Keratinocyte (primary cell): ENCODE measurements at regions not wholly inside any gene's neighbourhood (a gene's known extent, or its start where the extent isn't known, plus 50 kb on each side); places are given as distances from the start of the nearest gene placed in this dataset.

ENCODE experiments used
- DNase-seq: peaks from one replicate; pipeline ENCODE4 v3.0.0-alpha.2; 2011; ENCODE audit warnings: low read depth, missing footprints, low spot score
- FAIRE-seq: peaks from 2 replicates; lab custom pipeline; 2011; peaks lifted over from hg19 to GRCh38; lab: Jason Lieb, UNC
- H2AFZ ChIP-seq: 2 replicates; pipeline ENCODE4 v1.6.0; 2012; ENCODE audit warnings: low read length, control low read depth, inconsistent platforms; ENCODE audit not compliant: control insufficient read depth
- H3K27ac ChIP-seq: 2 replicates; pipeline ENCODE4 v1.5.1; 2011; ENCODE audit warnings: low read length; ENCODE audit not compliant: control insufficient read depth, insufficient read depth
- H3K27me3 ChIP-seq: 3 replicates; pipeline ENCODE4 v1.6.0; 2011; ENCODE audit warnings: low read length; ENCODE audit not compliant: control insufficient read depth, insufficient read depth; ENCODE audit errors: extremely low read depth
- H3K36me3 ChIP-seq, 2 experiments: 2 replicates in 1 of 2; 3 replicates in 1 of 2; pipeline ENCODE4 v1.5.1; 2011; ENCODE audit warnings: low read length in 2 of 2, mild to moderate bottlenecking in 1 of 2; ENCODE audit not compliant: control insufficient read depth in 2 of 2, insufficient read depth in 2 of 2; ENCODE audit errors: extremely low read depth in 1 of 2
- H3K4me1 ChIP-seq: 3 replicates; pipeline ENCODE4 v1.5.1; 2011; ENCODE audit warnings: low read length; ENCODE audit not compliant: control insufficient read depth, insufficient read depth; ENCODE audit errors: extremely low read depth
- H3K4me2 ChIP-seq: 3 replicates; pipeline ENCODE4 v1.6.0; 2011; ENCODE audit warnings: low read depth, low read length; ENCODE audit not compliant: control insufficient read depth, insufficient read depth; ENCODE audit errors: extremely low read depth
- H3K4me3 ChIP-seq, 3 experiments: fragments of 200-600 bp in 1 of 3; sonication (generic) in 1 of 3; 2 replicates in 2 of 3; 3 replicates in 1 of 3; pipeline ENCODE4 v1.5.1; 2011 to 2016; ENCODE audit warnings: low read length in 3 of 3, mild to moderate bottlenecking in 3 of 3, control low read depth in 2 of 3, inconsistent platforms in 1 of 3, low read depth in 1 of 3, mixed read lengths in 1 of 3, mixed run types in 1 of 3, moderate library complexity in 1 of 3; ENCODE audit not compliant: control insufficient read depth in 2 of 3, insufficient read depth in 2 of 3; ENCODE audit errors: extremely low read depth in 1 of 3
- H3K79me2 ChIP-seq: 2 replicates; pipeline ENCODE4 v1.6.0; 2012; ENCODE audit warnings: low read length; ENCODE audit not compliant: control insufficient read depth, insufficient read depth
- H3K9ac ChIP-seq: 3 replicates; pipeline ENCODE4 v1.6.0; 2011; ENCODE audit warnings: low read length; ENCODE audit not compliant: control insufficient read depth, insufficient read depth; ENCODE audit errors: extremely low read depth
- H3K9me1 ChIP-seq: 3 replicates; pipeline ENCODE4 v1.6.0; 2011; ENCODE audit warnings: low read length; ENCODE audit not compliant: control insufficient read depth, insufficient read depth; ENCODE audit errors: extremely low read depth
- H3K9me3 ChIP-seq: 2 replicates; pipeline ENCODE4 v1.5.1; 2012; ENCODE audit warnings: low read depth, low read length; ENCODE audit not compliant: control insufficient read depth
- H4K20me1 ChIP-seq: 3 replicates; pipeline ENCODE4 v1.6.0; 2011; ENCODE audit warnings: low read length; ENCODE audit not compliant: control insufficient read depth, insufficient read depth; ENCODE audit errors: extremely low read depth
- CTCF ChIP-seq, 3 experiments: IDR thresholded peaks in 1 of 3; conservative IDR thresholded peaks in 1 of 3; optimal IDR thresholded peaks in 1 of 3; 2 replicates in 2 of 3; 3 replicates in 1 of 3; pipeline versions ENCODE3 to v1.5.1; 2011; ENCODE audit warnings: low read length in 3 of 3, mild to moderate bottlenecking in 3 of 3, moderate library complexity in 2 of 3, control low read depth in 1 of 3, inconsistent platforms in 1 of 3; ENCODE audit not compliant: insufficient read depth in 2 of 3; ENCODE audit errors: extremely low read depth in 1 of 3
- EZH2 ChIP-seq: IDR thresholded peaks from one replicate; pipeline ENCODE4 v1.6.1; 2012; ENCODE audit warnings: inconsistent platforms, mild to moderate bottlenecking, low read length, moderate library complexity
- dilution Hi-C: fragments of 300-500 bp; cut with MboI; formaldehyde crosslinking; loops from one replicate; pipeline ENCODE4 v1.7.0; 2020; ENCODE audit warnings: low sequenced_read_pairs; ENCODE audit not compliant: extremely low pct_ligation_motif_present

- Histone ChIP-seq H3K4me1 (no peaks in the 10 kb centered on the region), H3K9ac (no peak overlapping the region), H3K4me2 (no peak overlapping the region), H3K9me3 (peaks cover 2% of the 10 kb centered on the region), H3K4me3 (no peak overlapping the region), H3K27ac (no peak overlapping the region), H3K79me2 (no peaks in the 10 kb centered on the region), H3K9me1 (no peaks in the 10 kb centered on the region), H3K36me3 (no peaks in the 10 kb centered on the region), H3K27me3 (no peaks in the 10 kb centered on the region), H2AFZ (no peak overlapping the region), H4K20me1 (no peaks in the 10 kb centered on the region)
- no peak for TF ChIP-seq CTCF (optimal IDR thresholded peaks at IDR 0.05 in 1 of 3, IDR thresholded peaks at IDR 0.05 in 1 of 3, conservative IDR thresholded peaks at IDR 0.05 in 1 of 3; ENCODE audit: extremely low read depth in 1 of 3, insufficient read depth in 2 of 3, low read length in 3 of 3)
- no peak for TF ChIP-seq EZH2
- no peak for FAIRE-seq
- DNase-seq = no peak
- dilution Hi-C loops = no loop called here
Measured at GRCh38 chr13:56019606-56020005, 1121.1 kb upstream of the PRR20A start.

GRCh38 chr13:56020425-56020824 is 1120.3 kb upstream of the PRR20A start:
- H3K79me2 ChIP-seq = no peaks in the 10 kb centered on the region
- no peak overlapping the region for H3K4me2 ChIP-seq
- H3K27ac ChIP-seq = no peak overlapping the region
- no peak overlapping the region for H2AFZ ChIP-seq
- no peaks in the 10 kb centered on the region for H3K36me3 ChIP-seq
- no peak for DNase-seq
- no peak overlapping the region for H3K4me3 ChIP-seq
- no peaks in the 10 kb centered on the region for H4K20me1 ChIP-seq
- H3K9ac ChIP-seq = no peak overlapping the region
- H3K4me1 ChIP-seq = no peaks in the 10 kb centered on the region
- H3K9me3 ChIP-seq = peaks cover 2% of the 10 kb centered on the region
- no peak for FAIRE-seq
- no peak for TF ChIP-seq CTCF (optimal IDR thresholded peaks at IDR 0.05 in 1 of 3, IDR thresholded peaks at IDR 0.05 in 1 of 3, conservative IDR thresholded peaks at IDR 0.05 in 1 of 3; ENCODE audit: extremely low read depth in 1 of 3, insufficient read depth in 2 of 3, low read length in 3 of 3)
- TF ChIP-seq EZH2 = no peak
- dilution Hi-C loops = no loop called here
- no peaks in the 10 kb centered on the region for H3K27me3 ChIP-seq
- H3K9me1 ChIP-seq = no peaks in the 10 kb centered on the region
